OCI-LY3 (cell line): ENCODE measurements at regions not wholly inside any gene's neighbourhood (a gene's known extent, or its start where the extent isn't known, plus 50 kb on each side); places are given as distances from the start of the nearest gene placed in this dataset.

Experiments used
- CTCF ChIP-seq: fragments of 200-600, 300-600 bp; sonication (generic); IDR thresholded peaks from 2 replicates; pipeline ENCODE4 v1.5.1; 2014; ENCODE audit warnings: antibody characterized with exemption, low read length, low read depth
- EZH2phosphoT487 ChIP-seq: fragments of 200-600 bp; shearing (Covaris generic); IDR thresholded peaks from 2 replicates; pipeline ENCODE4 v1.6.1; 2018; ENCODE audit warnings: antibody characterized with exemption, mixed run types, low read depth

DNA sequence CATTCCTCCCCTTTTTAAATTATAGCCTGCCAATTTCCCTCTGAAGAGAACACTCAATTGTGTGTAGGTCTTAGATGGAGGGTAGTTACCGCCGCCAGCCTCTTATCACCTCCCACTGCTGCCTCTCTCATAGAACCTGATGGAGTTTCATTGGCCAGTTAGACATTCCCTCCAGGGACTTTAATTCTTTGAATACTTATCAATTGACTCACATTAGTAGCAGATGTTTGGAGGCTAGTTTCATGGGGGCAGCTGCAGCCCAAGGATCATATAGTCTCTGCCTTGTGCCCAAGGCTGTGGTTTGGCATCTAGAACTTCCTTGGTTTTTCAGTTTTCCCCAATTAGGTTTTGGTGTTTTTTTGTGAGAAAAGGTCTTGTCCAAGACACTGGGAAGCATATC, 318.9 kb upstream of the HTR2A start:
- TF ChIP-seq CTCF: no peak
- TF ChIP-seq EZH2phosphoT487: no peak
